ENCODE measurements at regions not wholly inside any gene's neighbourhood (a gene's known extent, or its start where the extent isn't known, plus 50 kb on each side); places are given as distances from the start of the nearest gene placed in this dataset.

GRCh38 chr10:106336874-106337273 is 827.6 kb downstream of the SORCS1 start:
- TF ChIP-seq POLR2A (IDR thresholded peaks at IDR 0.05; ENCODE audit: low read depth, low read length) (no peak), FOS (IDR thresholded peaks at IDR 0.05; ENCODE audit: borderline replicate concordance, insufficient read depth, low read length) (no peak), CTCF (IDR thresholded peaks at IDR 0.05; ENCODE audit: extremely low read depth in 1 of 2, insufficient read depth in 1 of 2, low read depth in 1 of 2, low read length in 2 of 2) (no peak), EZH2 (IDR thresholded peaks at IDR 0.05; ENCODE audit: borderline replicate concordance, low read depth, low read length, severe bottlenecking) (no peak), POLR2AphosphoS5 (IDR thresholded peaks at IDR 0.05; ENCODE audit: insufficient read depth, low read depth, low read length) (no peak), MYC (IDR thresholded peaks at IDR 0.05; ENCODE audit: low read depth, low read length) (no peak), GATA2 (IDR thresholded peaks at IDR 0.05; ENCODE audit: insufficient read depth, insufficient read length, low read depth, low read length) (no peak), MAX (IDR thresholded peaks at IDR 0.05; ENCODE audit: insufficient read depth, insufficient read length) (no peak), JUN (IDR thresholded peaks at IDR 0.05; ENCODE audit: borderline replicate concordance, insufficient read depth, insufficient read length, low read depth) (no peak)

Data from endothelial cell of umbilical vein (primary cell).